HepG2 (cell line): ENCODE measurements at regions not wholly inside any gene's neighbourhood (a gene's known extent, or its start where the extent isn't known, plus 50 kb on each side); places are given as distances from the start of the nearest gene placed in this dataset.

Experiments used
- FOXO1 ChIP-seq: sonication (generic); formaldehyde crosslinking; IDR thresholded peaks from 2 replicates; pipeline ENCODE4 v1.4.0; 2020; ENCODE audit warnings: missing genetic modification reagents
- FOXP1 ChIP-seq, 2 experiments: fragments of 450-650 bp in 1 of 2; IDR thresholded peaks; 2 replicates each; pipeline ENCODE4 v1.6.1; 2017 to 2018; ENCODE audit warnings: antibody characterized with exemption in 1 of 2
- HNF4A ChIP-seq: sonication (generic); formaldehyde crosslinking; IDR thresholded peaks from 2 replicates; pipeline ENCODE4 v1.4.0; 2020; ENCODE audit warnings: missing genetic modification reagents
- JDP2 ChIP-seq: sonication (generic); formaldehyde crosslinking; IDR thresholded peaks from 2 replicates; pipeline ENCODE4 v1.8.1; 2022; ENCODE audit warnings: missing genetic modification reagents, borderline replicate concordance
- KMT2B ChIP-seq: IDR thresholded peaks from 2 replicates; pipeline ENCODE4 v1.6.1; 2016; ENCODE audit warnings: missing genetic modification reagents, missing compliant biosample characterization
- RFX3 ChIP-seq: IDR thresholded peaks from 2 replicates; pipeline ENCODE4 v1.6.1; 2016; ENCODE audit warnings: missing biosample characterization, missing genetic modification reagents
- SETDB1 ChIP-seq: sonication (generic); formaldehyde crosslinking; IDR thresholded peaks from 2 replicates; pipeline ENCODE4 v1.5.1; 2020; ENCODE audit warnings: missing genetic modification reagents, mild to moderate bottlenecking, borderline replicate concordance
- SRF ChIP-seq: IDR thresholded peaks from 2 replicates; pipeline ENCODE4 v1.6.1; 2011; ENCODE audit warnings: mild to moderate bottlenecking, low read depth, low read length, moderate library complexity
- UBTF ChIP-seq: sonication (generic); formaldehyde crosslinking; IDR thresholded peaks from 2 replicates; pipeline ENCODE4 v1.4.0; 2020; ENCODE audit warnings: mild to moderate bottlenecking, missing genetic modification reagents
- ZFP41 ChIP-seq: sonication (generic); formaldehyde crosslinking; IDR thresholded peaks from 2 replicates; pipeline ENCODE4 v1.4.0; 2020; ENCODE audit warnings: mild to moderate bottlenecking, missing genetic modification reagents, borderline replicate concordance
- ZKSCAN5 ChIP-seq: sonication (generic); formaldehyde crosslinking; IDR thresholded peaks from 2 replicates; pipeline ENCODE4 v1.5.1; 2020; ENCODE audit warnings: mild to moderate bottlenecking, missing genetic modification reagents
- ZNF101 ChIP-seq: sonication (generic); formaldehyde crosslinking; IDR thresholded peaks from 2 replicates; pipeline ENCODE4 v1.4.0; 2020; ENCODE audit warnings: mild to moderate bottlenecking, low read depth, missing genetic modification reagents, borderline replicate concordance
- ZNF136 ChIP-seq: sonication (generic); formaldehyde crosslinking; IDR thresholded peaks from 2 replicates; pipeline ENCODE4 v1.8.1; 2022; ENCODE audit warnings: low read depth, mild to moderate bottlenecking, moderate library complexity, missing genetic modification reagents
- ZNF225 ChIP-seq: sonication (generic); formaldehyde crosslinking; IDR thresholded peaks from 2 replicates; pipeline ENCODE4 v1.4.0; 2020; ENCODE audit warnings: mild to moderate bottlenecking, missing genetic modification reagents
- ZNF547 ChIP-seq: sonication (generic); formaldehyde crosslinking; IDR thresholded peaks from 2 replicates; pipeline ENCODE4 v1.5.1; 2020; ENCODE audit warnings: mild to moderate bottlenecking, missing genetic modification reagents
- ZNF552 ChIP-seq: sonication (generic); formaldehyde crosslinking; IDR thresholded peaks from 2 replicates; pipeline ENCODE4 v1.9.0; 2022; ENCODE audit warnings: missing genetic modification reagents, mild to moderate bottlenecking, borderline replicate concordance
- ZNF660 ChIP-seq: sonication (generic); formaldehyde crosslinking; IDR thresholded peaks from 2 replicates; pipeline ENCODE4 v1.5.1; 2020; ENCODE audit warnings: mild to moderate bottlenecking, low read depth, missing genetic modification reagents, borderline replicate concordance
- ZNF790 ChIP-seq: sonication (generic); formaldehyde crosslinking; IDR thresholded peaks from 2 replicates; pipeline ENCODE4 v1.8.0; 2022; ENCODE audit warnings: missing genetic modification reagents, mild to moderate bottlenecking, borderline replicate concordance
- ZNF816 ChIP-seq: sonication (generic); formaldehyde crosslinking; IDR thresholded peaks from 2 replicates; pipeline ENCODE4 v1.8.0; 2022; ENCODE audit warnings: missing genetic modification reagents, mild to moderate bottlenecking, borderline replicate concordance
- TF ChIP-seq, protein P1 (sequence below): sonication (generic); formaldehyde crosslinking; conservative IDR thresholded peaks from 2 replicates; pipeline ENCODE4 v1.8.1; 2023; ENCODE audit warnings: missing genetic modification reagents
- TF ChIP-seq, protein P2 (sequence below): IDR thresholded peaks from 2 replicates; pipeline ENCODE4 v1.6.1; 2016; ENCODE audit warnings: low read depth, missing genetic modification reagents, missing compliant biosample characterization

DNA sequence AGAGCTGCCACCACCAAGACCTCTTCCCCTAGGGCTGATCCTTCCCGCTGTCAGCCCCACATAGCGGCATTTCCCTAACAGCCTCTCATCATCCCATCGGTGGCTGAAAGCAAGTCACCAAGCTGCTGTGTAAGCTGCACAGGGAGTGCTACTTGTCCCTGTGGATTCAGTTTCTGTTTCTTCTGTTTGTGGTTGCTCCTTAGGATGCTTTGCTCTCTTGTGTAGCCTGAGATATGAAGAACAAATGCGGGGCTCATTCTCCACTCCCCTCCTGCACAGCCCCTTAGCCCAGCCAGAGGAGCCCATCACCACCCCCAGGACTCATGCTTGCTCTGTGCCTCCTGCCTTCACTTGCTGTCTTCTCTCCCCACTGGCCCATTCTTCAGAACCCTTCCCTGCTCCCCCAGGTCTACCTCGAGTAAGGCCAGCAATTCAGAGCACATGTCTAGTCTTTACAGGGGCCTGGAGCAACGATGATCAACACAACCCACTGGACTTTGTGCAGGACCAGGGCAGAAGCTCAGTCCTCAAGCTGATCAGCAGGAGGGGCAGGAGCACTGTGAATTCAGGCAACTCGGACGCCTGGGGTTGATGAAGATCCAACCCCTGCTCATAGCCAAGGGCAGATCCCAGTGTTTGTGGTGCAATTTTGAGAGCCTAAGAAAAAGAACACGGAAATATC lies 82.6 kb upstream of the GALNT2 start (continued):
- TF ChIP-seq ZNF660 (no peak), ZNF101 (CRISPR knock-in tag) (no peak), ZNF816 (CRISPR knock-in tag) (no peak), ZNF225 (CRISPR knock-in tag) (no peak), ZNF790 (CRISPR knock-in tag) (no peak), SRF (no peak), ZKSCAN5 (no peak), KMT2B (CRISPR knock-in tag) (no peak), HNF4A (CRISPR knock-in tag) (peak; percentile 74), ZNF136 (CRISPR knock-in tag) (no peak), ZNF552 (CRISPR knock-in tag) (no peak), FOXP1 (IDR thresholded peaks at IDR 0.05) (no peak), FOXP1 (CRISPR knock-in tag; IDR thresholded peaks at IDR 0.05) (no peak), SETDB1 (CRISPR knock-in tag) (no peak), UBTF (no peak), ZNF547 (CRISPR knock-in tag) (0 out of 2 replicates have a peak, but pooled peaks have one; percentile 36), JDP2 (no peak), ZFP41 (CRISPR knock-in tag) (no peak), RFX3 (CRISPR knock-in tag) (no peak), FOXO1 (0 out of 2 replicates have a peak, but pooled peaks have one; percentile 18)
- TF ChIP-seq, protein P1, sequence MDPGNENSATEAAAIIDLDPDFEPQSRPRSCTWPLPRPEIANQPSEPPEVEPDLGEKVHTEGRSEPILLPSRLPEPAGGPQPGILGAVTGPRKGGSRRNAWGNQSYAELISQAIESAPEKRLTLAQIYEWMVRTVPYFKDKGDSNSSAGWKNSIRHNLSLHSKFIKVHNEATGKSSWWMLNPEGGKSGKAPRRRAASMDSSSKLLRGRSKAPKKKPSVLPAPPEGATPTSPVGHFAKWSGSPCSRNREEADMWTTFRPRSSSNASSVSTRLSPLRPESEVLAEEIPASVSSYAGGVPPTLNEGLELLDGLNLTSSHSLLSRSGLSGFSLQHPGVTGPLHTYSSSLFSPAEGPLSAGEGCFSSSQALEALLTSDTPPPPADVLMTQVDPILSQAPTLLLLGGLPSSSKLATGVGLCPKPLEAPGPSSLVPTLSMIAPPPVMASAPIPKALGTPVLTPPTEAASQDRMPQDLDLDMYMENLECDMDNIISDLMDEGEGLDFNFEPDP = no peak
- TF ChIP-seq, protein P2, sequence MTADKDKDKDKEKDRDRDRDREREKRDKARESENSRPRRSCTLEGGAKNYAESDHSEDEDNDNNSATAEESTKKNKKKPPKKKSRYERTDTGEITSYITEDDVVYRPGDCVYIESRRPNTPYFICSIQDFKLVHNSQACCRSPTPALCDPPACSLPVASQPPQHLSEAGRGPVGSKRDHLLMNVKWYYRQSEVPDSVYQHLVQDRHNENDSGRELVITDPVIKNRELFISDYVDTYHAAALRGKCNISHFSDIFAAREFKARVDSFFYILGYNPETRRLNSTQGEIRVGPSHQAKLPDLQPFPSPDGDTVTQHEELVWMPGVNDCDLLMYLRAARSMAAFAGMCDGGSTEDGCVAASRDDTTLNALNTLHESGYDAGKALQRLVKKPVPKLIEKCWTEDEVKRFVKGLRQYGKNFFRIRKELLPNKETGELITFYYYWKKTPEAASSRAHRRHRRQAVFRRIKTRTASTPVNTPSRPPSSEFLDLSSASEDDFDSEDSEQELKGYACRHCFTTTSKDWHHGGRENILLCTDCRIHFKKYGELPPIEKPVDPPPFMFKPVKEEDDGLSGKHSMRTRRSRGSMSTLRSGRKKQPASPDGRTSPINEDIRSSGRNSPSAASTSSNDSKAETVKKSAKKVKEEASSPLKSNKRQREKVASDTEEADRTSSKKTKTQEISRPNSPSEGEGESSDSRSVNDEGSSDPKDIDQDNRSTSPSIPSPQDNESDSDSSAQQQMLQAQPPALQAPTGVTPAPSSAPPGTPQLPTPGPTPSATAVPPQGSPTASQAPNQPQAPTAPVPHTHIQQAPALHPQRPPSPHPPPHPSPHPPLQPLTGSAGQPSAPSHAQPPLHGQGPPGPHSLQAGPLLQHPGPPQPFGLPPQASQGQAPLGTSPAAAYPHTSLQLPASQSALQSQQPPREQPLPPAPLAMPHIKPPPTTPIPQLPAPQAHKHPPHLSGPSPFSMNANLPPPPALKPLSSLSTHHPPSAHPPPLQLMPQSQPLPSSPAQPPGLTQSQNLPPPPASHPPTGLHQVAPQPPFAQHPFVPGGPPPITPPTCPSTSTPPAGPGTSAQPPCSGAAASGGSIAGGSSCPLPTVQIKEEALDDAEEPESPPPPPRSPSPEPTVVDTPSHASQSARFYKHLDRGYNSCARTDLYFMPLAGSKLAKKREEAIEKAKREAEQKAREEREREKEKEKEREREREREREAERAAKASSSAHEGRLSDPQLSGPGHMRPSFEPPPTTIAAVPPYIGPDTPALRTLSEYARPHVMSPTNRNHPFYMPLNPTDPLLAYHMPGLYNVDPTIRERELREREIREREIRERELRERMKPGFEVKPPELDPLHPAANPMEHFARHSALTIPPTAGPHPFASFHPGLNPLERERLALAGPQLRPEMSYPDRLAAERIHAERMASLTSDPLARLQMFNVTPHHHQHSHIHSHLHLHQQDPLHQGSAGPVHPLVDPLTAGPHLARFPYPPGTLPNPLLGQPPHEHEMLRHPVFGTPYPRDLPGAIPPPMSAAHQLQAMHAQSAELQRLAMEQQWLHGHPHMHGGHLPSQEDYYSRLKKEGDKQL (CRISPR knock-in tag) = no peak
